Mucosa of descending colon (tissue), 3 donors: ENCODE measurements at regions not wholly inside any gene's neighbourhood (a gene's known extent, or its start where the extent isn't known, plus 50 kb on each side); places are given as distances from the start of the nearest gene placed in this dataset.

Experiments used
- ATAC-seq: fragments of 200-7000 bp; cut with Tn5 transposase; one replicate; pipeline ENCODE4 v1.9.1; 2020; ENCODE audit warnings: mild to moderate bottlenecking, moderate library complexity
- DNase-seq, 3 donors: peaks; one replicate each; pipeline ENCODE4 v3.0.0-alpha.2; 2020
- H3K36me3 ChIP-seq: fragments of 200-600 bp; one replicate; pipeline ENCODE4 v1.8.0; 2021; ENCODE audit warnings: low read depth, mild to moderate bottlenecking
- H3K4me1 ChIP-seq: fragments of 200-600 bp; one replicate; pipeline ENCODE4 v1.8.0; 2021; ENCODE audit warnings: low read depth, mild to moderate bottlenecking
- H3K4me3 ChIP-seq: fragments of 200-600 bp; one replicate; pipeline ENCODE4 v1.8.0; 2021; ENCODE audit warnings: mild to moderate bottlenecking
- H3K9me3 ChIP-seq: fragments of 200-600 bp; one replicate; pipeline ENCODE4 v1.8.0; 2021; ENCODE audit warnings: mild to moderate bottlenecking
- CTCF ChIP-seq: fragments of 200-600 bp; IDR thresholded peaks from one replicate; pipeline ENCODE4 v1.8.0; 2022; ENCODE audit warnings: antibody characterized with exemption, mild to moderate bottlenecking
- intact Hi-C, 2 donors: fragments of 100-400 bp; cut with DNase I in 1 of 2; cut with micrococcal nuclease in 1 of 2; formaldehyde crosslinking; loops; one replicate each; pipeline versions ENCODE4 v1.11.0 to v1.11.1; 2022; cut with DNase I, micrococcal nuclease
- donor health status: DM: no; HTN: no; CAD: no; lungs with moderate emphysema.
- donor health status: DM: no; HTN: no; CAD: no.
- donor health status: DM: no; HTN: yes; CAD: no.

GRCh38 chr2:36270758-36271157 lies 84.8 kb upstream of the CRIM1 start:
- Histone ChIP-seq H3K9me3 (peaks cover 2% of the 10 kb centered on the region), H3K36me3 (no peaks in the 10 kb centered on the region), H3K4me3 (no peak overlapping the region), H3K4me1 (no peaks in the 10 kb centered on the region)
- no peak for TF ChIP-seq CTCF
- intact Hi-C loops, result no loop called here
- no peak for DNase-seq
- ATAC-seq, result no peak

- no peak overlapping the region for H3K4me3 ChIP-seq
- no peak for DNase-seq
- H3K9me3 ChIP-seq, result peaks cover 2% of the 10 kb centered on the region
- no peak for TF ChIP-seq CTCF
- H3K4me1 ChIP-seq, result no peaks in the 10 kb centered on the region
- no peaks in the 10 kb centered on the region for H3K36me3 ChIP-seq
- no peak for ATAC-seq
- intact Hi-C loops, result no loop called here
These were observed 88.4 kb upstream of the CRIM1 start for GRCh38 chr2:36267194-36267593.

GRCh38 chr2:36266536-36267121 lies 88.9 kb upstream of the CRIM1 start:
- H3K4me1 ChIP-seq, result no peaks in the 10 kb centered on the region
- no peak for TF ChIP-seq CTCF
- ATAC-seq (no peak), DNase-seq (no peak)
- intact Hi-C loops, result no loop called here
- H3K9me3 ChIP-seq, result peaks cover 2% of the 10 kb centered on the region
- H3K36me3 ChIP-seq, result no peaks in the 10 kb centered on the region
- no peak overlapping the region for H3K4me3 ChIP-seq

- H3K36me3 ChIP-seq, result no peaks in the 10 kb centered on the region
- H3K9me3 ChIP-seq, result peaks cover 2% of the 10 kb centered on the region
- no peak overlapping the region for H3K4me3 ChIP-seq
- no peak for TF ChIP-seq CTCF
- no peaks in the 10 kb centered on the region for H3K4me1 ChIP-seq
- intact Hi-C loops, result no loop called here
- ATAC-seq (no peak), DNase-seq (no peak)
These were observed 93.0 kb upstream of the CRIM1 start for GRCh38 chr2:36262581-36262980.

GRCh38 chr2:36255863-36256262 lies 99.7 kb upstream of the CRIM1 start:
- no peaks in the 10 kb centered on the region for H3K36me3 ChIP-seq
- no peak for ATAC-seq
- TF ChIP-seq CTCF, result no peak
- H3K4me3 ChIP-seq, result no peak overlapping the region
- no peaks in the 10 kb centered on the region for H3K4me1 ChIP-seq
- intact Hi-C loops, result no loop called here
- DNase-seq, result no peak
- no peaks in the 10 kb centered on the region for H3K9me3 ChIP-seq

GRCh38 chr2:36253086-36253485 lies 102.5 kb upstream of the CRIM1 start:
- no peak for DNase-seq
- intact Hi-C loops, result no loop called here
- Histone ChIP-seq H3K4me1 (no peaks in the 10 kb centered on the region), H3K9me3 (no peaks in the 10 kb centered on the region), H3K36me3 (no peaks in the 10 kb centered on the region), H3K4me3 (no peak overlapping the region)
- no peak for ATAC-seq
- no peak for TF ChIP-seq CTCF
